GM21526 (cell line): ENCODE measurements at regions not wholly inside any gene's neighbourhood (a gene's known extent, or its start where the extent isn't known, plus 50 kb on each side); places are given as distances from the start of the nearest gene placed in this dataset.
"Not testable (repeated sequence)": the region's sequence is repeated elsewhere in the genome, so short reads cannot be mapped to it uniquely, and the experiment has no call there.

ENCODE experiments used
- ATAC-seq: cut with Tn5 transposase; IDR thresholded peaks from one replicate; pipeline ENCODE4 v1.9.1; 2021; ENCODE audit warnings: moderate library complexity; ENCODE audit not compliant: unreplicated experiment, low FRiP score

GRCh38 chr12:67716817-67717216 lies 68.3 kb downstream of the DYRK2 start:
- ATAC-seq: no peak

GRCh38 chr12:67719303-67719702 lies 70.8 kb downstream of the DYRK2 start:
- not testable (repeated sequence) for ATAC-seq

GRCh38 chr12:67720351-67720856 lies 71.9 kb downstream of the DYRK2 start:
- no peak for ATAC-seq

- no peak for ATAC-seq
These were observed 72.7 kb downstream of the DYRK2 start for GRCh38 chr12:67721248-67721647.

- ATAC-seq: no peak
These were observed 73.8 kb downstream of the DYRK2 start for GRCh38 chr12:67722296-67722695.

GRCh38 chr12:67726868-67727267 lies 78.3 kb downstream of the DYRK2 start:
- no peak for ATAC-seq

GRCh38 chr12:67727702-67728666 lies 79.4 kb downstream of the DYRK2 start:
- ATAC-seq: no peak

GRCh38 chr12:67732857-67733256 lies 84.3 kb downstream of the DYRK2 start:
- ATAC-seq: no peak

GRCh38 chr12:67735868-67736267 lies 87.3 kb downstream of the DYRK2 start:
- no peak for ATAC-seq

- ATAC-seq: no peak
These were observed 92.2 kb downstream of the DYRK2 start for GRCh38 chr12:67740711-67741110.

GRCh38 chr12:67741270-67741669 lies 92.7 kb downstream of the DYRK2 start:
- ATAC-seq: no peak

GRCh38 chr12:67742461-67742860 lies 93.9 kb downstream of the DYRK2 start:
- ATAC-seq: no peak

- no peak for ATAC-seq
These were observed 99.6 kb downstream of the DYRK2 start for GRCh38 chr12:67747869-67748742.

GRCh38 chr12:67748743-67749040 lies 100.1 kb downstream of the DYRK2 start:
- no peak for ATAC-seq

GRCh38 chr12:67750513-67751183 lies 102.1 kb downstream of the DYRK2 start:
- no peak for ATAC-seq

GRCh38 chr12:67751381-67751928 lies 102.9 kb downstream of the DYRK2 start:
- ATAC-seq: no peak

GRCh38 chr12:67752226-67752732 lies 103.7 kb downstream of the DYRK2 start:
- no peak for ATAC-seq

- ATAC-seq: no peak
These were observed 106.6 kb downstream of the DYRK2 start for GRCh38 chr12:67754933-67755697.

GRCh38 chr12:67757651-67758050 lies 109.1 kb downstream of the DYRK2 start:
- no peak for ATAC-seq
